Loucy (cell line): ENCODE measurements at regions not wholly inside any gene's neighbourhood (a gene's known extent, or its start where the extent isn't known, plus 50 kb on each side); places are given as distances from the start of the nearest gene placed in this dataset.
A peak's percentile ranks its signal among the peaks of the same experiment; 100 is the strongest.

Experiments used
- H2AFZ ChIP-seq: fragments of 200-600 bp; sonication (generic); 2 replicates; pipeline ENCODE4 v1.6.0; 2016; ENCODE audit warnings: antibody characterized with exemption, mild to moderate bottlenecking, low read length, moderate library complexity
- H3F3A ChIP-seq: fragments of 200-600 bp; 2 replicates; pipeline ENCODE4 v1.6.0; 2016; ENCODE audit warnings: antibody characterized with exemption, low read depth, mild to moderate bottlenecking
- H3K27me3 ChIP-seq: fragments of 200-600 bp; sonication (generic); 2 replicates; pipeline ENCODE4 v1.6.1; 2014; ENCODE audit warnings: low read length, mild to moderate bottlenecking; ENCODE audit not compliant: insufficient read depth, poor library complexity, severe bottlenecking
- H3K36me3 ChIP-seq: fragments of 200-600 bp; sonication (generic); 2 replicates; pipeline ENCODE4 v1.6.1; 2016; ENCODE audit warnings: low read length; ENCODE audit not compliant: insufficient read depth
- H3K4me1 ChIP-seq: fragments of 200-600 bp; sonication (generic); 2 replicates; pipeline ENCODE4 v1.5.1; 2014; ENCODE audit warnings: low read length, mild to moderate bottlenecking; ENCODE audit not compliant: insufficient read depth, poor library complexity, severe bottlenecking
- H3K4me2 ChIP-seq: fragments of 200-600 bp; sonication (generic); 2 replicates; pipeline ENCODE4 v1.6.0; 2014; ENCODE audit warnings: antibody characterized with exemption, low read length, low read depth, mild to moderate bottlenecking; ENCODE audit not compliant: poor library complexity, severe bottlenecking
- H3K4me3 ChIP-seq: fragments of 200-600 bp; sonication (generic); 2 replicates; pipeline ENCODE4 v1.5.1; 2014; ENCODE audit warnings: low read length, mild to moderate bottlenecking, mixed read lengths; ENCODE audit not compliant: poor library complexity, severe bottlenecking
- H3K79me2 ChIP-seq: fragments of 200-600 bp; sonication (generic); 2 replicates; pipeline ENCODE4 v1.6.1; 2014; ENCODE audit warnings: low read length; ENCODE audit not compliant: insufficient read depth
- H3K9ac ChIP-seq: fragments of 200-600 bp; sonication (generic); 2 replicates; pipeline ENCODE4 v1.6.0; 2014; ENCODE audit warnings: mild to moderate bottlenecking, low read depth, low read length, moderate library complexity; ENCODE audit not compliant: poor library complexity, severe bottlenecking
- H3K9me2 ChIP-seq: fragments of 200-600 bp; sonication (generic); replicated peaks from 2 replicates; pipeline ENCODE4 v1.6.1; 2016; ENCODE audit warnings: low read depth, low read length, mixed read lengths
- H3K9me3 ChIP-seq: fragments of 200-600 bp; sonication (generic); 2 replicates; pipeline ENCODE4 v1.6.1; 2014; ENCODE audit warnings: mild to moderate bottlenecking, antibody characterized with exemption, low read length, low read depth; ENCODE audit not compliant: insufficient read depth
- H4K20me1 ChIP-seq: fragments of 200-600 bp; sonication (generic); 2 replicates; pipeline ENCODE4 v1.6.0; 2014; ENCODE audit warnings: antibody characterized with exemption, low read length, mild to moderate bottlenecking; ENCODE audit not compliant: insufficient read depth, poor library complexity, severe bottlenecking
- EZH2phosphoT487 ChIP-seq: fragments of 200-600 bp; IDR thresholded peaks from 2 replicates; pipeline ENCODE4 v1.6.1; 2018; ENCODE audit warnings: antibody characterized with exemption, mild to moderate bottlenecking, moderate library complexity, borderline replicate concordance
- TF ChIP-seq, protein P1 (sequence below): fragments of 200-600 bp; sonication (generic); conservative IDR thresholded peaks from 2 replicates; pipeline ENCODE4 v1.5.1; 2014; ENCODE audit warnings: mild to moderate bottlenecking, antibody characterized with exemption, low read length

DNA sequence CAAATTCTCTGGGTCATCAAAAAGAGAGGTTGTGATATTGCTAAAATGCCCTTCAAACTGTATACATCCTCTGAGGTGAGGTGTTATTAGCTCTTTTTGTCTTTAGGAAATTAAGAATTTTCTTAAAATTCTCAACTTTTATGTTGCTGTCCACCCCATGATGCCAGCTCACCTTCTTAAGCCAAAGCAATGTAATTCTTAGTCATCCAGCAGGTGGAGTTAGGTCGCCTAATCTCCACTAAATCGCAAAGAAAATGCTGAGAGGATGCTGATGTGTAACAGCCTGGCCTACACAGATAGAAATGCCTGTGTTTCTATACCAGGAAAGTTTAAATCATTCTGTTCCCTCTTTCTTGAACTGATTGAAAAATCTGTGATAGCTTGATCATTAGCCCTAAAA is 770.2 kb upstream of the ALCAM start:
- no peak overlapping the region for H3K9ac ChIP-seq

DNA sequence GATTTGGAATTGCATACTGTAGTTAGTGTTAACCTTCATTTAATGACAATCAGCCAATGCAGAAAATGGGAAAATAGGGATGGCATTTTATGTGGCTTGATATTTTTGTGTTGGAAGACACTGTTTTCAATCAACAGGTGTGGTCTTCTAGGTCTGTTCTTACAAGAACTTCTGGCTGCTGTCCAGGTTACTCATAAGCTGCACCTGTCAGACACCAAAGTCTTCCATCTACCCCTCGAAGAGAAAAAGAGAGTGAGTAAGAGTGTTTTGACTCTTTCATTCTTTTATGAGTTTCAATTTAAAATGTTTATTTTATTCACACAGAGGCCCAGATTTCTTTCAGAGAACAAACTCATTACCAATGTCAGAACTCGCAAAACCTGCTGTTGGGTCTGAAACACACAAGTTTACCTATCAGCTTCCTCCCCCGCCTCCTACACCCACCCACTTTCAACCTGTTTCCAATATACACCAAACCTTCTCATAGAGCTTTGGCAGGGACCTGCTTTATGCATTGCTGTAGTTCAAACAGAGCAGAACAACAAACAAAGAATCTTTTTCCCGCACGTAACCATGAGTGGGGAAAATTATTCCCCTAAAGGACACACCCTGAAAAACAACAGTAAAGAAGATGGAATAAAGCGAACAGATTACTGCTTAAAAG is 767.7 kb upstream of the ALCAM start:
- Histone ChIP-seq H3K9ac (no peak overlapping the region), H3F3A (no peaks in the 10 kb centered on the region), H3K4me1 (no peaks in the 10 kb centered on the region), H2AFZ (no peak overlapping the region), H3K9me2 (no peaks in the 10 kb centered on the region), H3K79me2 (no peaks in the 10 kb centered on the region), H3K27me3 (no peaks in the 10 kb centered on the region), H3K4me3 (no peak overlapping the region), H3K9me3 (no peaks in the 10 kb centered on the region), H4K20me1 (no peaks in the 10 kb centered on the region), H3K4me2 (no peak overlapping the region), H3K36me3 (no peaks in the 10 kb centered on the region)
- TF ChIP-seq, protein P1, sequence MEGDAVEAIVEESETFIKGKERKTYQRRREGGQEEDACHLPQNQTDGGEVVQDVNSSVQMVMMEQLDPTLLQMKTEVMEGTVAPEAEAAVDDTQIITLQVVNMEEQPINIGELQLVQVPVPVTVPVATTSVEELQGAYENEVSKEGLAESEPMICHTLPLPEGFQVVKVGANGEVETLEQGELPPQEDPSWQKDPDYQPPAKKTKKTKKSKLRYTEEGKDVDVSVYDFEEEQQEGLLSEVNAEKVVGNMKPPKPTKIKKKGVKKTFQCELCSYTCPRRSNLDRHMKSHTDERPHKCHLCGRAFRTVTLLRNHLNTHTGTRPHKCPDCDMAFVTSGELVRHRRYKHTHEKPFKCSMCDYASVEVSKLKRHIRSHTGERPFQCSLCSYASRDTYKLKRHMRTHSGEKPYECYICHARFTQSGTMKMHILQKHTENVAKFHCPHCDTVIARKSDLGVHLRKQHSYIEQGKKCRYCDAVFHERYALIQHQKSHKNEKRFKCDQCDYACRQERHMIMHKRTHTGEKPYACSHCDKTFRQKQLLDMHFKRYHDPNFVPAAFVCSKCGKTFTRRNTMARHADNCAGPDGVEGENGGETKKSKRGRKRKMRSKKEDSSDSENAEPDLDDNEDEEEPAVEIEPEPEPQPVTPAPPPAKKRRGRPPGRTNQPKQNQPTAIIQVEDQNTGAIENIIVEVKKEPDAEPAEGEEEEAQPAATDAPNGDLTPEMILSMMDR: no peak
- TF ChIP-seq EZH2phosphoT487: no peak

More for the DNA sequence above, 770.2 kb upstream of the ALCAM start:
- H3K4me2 ChIP-seq: no peak overlapping the region
- H3K4me3 ChIP-seq: no peak overlapping the region
- no peak for TF ChIP-seq EZH2phosphoT487
- TF ChIP-seq, protein P1: peak; percentile 61
- H3K27me3 ChIP-seq: no peaks in the 10 kb centered on the region
- H2AFZ ChIP-seq: no peak overlapping the region
- no peaks in the 10 kb centered on the region for H3K9me3 ChIP-seq
- H3K36me3 ChIP-seq: no peaks in the 10 kb centered on the region
- H3K79me2 ChIP-seq: no peaks in the 10 kb centered on the region
- no peaks in the 10 kb centered on the region for H3F3A ChIP-seq
- H4K20me1 ChIP-seq: no peaks in the 10 kb centered on the region
- H3K4me1 ChIP-seq: no peaks in the 10 kb centered on the region
- H3K9me2 ChIP-seq: no peaks in the 10 kb centered on the region

DNA sequence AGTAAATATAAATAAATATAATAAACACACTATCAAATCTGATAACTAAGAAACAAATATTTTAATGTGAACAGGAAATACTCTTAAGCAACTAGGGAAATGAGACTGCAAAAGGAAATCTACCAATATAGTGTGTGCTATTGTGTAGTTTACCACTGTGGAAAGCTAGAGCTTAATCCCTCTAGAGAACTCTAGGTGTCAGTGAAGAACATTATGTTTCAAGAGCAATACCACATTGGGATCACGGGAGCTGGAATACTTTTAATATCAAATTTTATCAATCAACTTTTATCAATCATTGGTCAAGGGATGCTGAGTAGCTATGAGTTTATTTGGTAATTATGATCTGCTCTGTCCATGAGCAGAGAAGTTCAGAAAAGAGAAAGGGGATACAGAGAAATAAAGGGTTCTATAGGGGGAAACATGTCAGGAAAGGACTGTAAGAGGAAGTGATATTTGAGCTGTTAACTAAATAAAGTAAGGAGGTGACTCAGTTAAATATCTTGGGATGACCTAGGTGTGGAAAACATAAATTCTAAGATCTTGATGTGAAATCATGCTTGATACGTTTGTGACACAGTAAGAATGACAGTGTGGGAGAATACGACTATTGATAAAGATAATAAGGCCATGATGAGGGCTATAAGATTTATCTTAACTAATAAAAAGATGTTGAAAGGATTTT is 762.2 kb upstream of the ALCAM start:
- H3K9me2 ChIP-seq: no peaks in the 10 kb centered on the region
- H3K4me1 ChIP-seq: no peaks in the 10 kb centered on the region
- H3K79me2 ChIP-seq: no peaks in the 10 kb centered on the region
- H3K4me3 ChIP-seq: no peak overlapping the region
- H3K36me3 ChIP-seq: no peaks in the 10 kb centered on the region
- no peaks in the 10 kb centered on the region for H3K9me3 ChIP-seq
- H2AFZ ChIP-seq: no peak overlapping the region
- TF ChIP-seq EZH2phosphoT487: no peak
- TF ChIP-seq, protein P1: peak; percentile 22; the same call in 1 of the 2 replicates
- H3F3A ChIP-seq: no peaks in the 10 kb centered on the region
- H3K4me2 ChIP-seq: no peak overlapping the region
- no peaks in the 10 kb centered on the region for H4K20me1 ChIP-seq
- H3K9ac ChIP-seq: no peak overlapping the region
- no peaks in the 10 kb centered on the region for H3K27me3 ChIP-seq
